Rectal smooth muscle tissue (tissue), 1 donor: ENCODE measurements at regions not wholly inside any gene's neighbourhood (a gene's known extent, or its start where the extent isn't known, plus 50 kb on each side); places are given as distances from the start of the nearest gene placed in this dataset.

Experiments used
- H3K27ac ChIP-seq: one replicate; pipeline ENCODE4 v1.7.0; 2013; ENCODE audit warnings: low read depth, low read length, inconsistent platforms
- H3K27me3 ChIP-seq: one replicate; pipeline ENCODE4 v1.7.0; 2013; ENCODE audit warnings: low read length; ENCODE audit not compliant: control insufficient read depth, insufficient read depth
- H3K36me3 ChIP-seq: one replicate; pipeline ENCODE4 v1.7.0; 2013; ENCODE audit warnings: low read length; ENCODE audit not compliant: control insufficient read depth, insufficient read depth
- H3K4me1 ChIP-seq: one replicate; pipeline ENCODE4 v1.7.0; 2013; ENCODE audit warnings: low read length; ENCODE audit not compliant: control insufficient read depth, insufficient read depth
- H3K4me3 ChIP-seq: one replicate; pipeline ENCODE4 v1.7.0; 2013; ENCODE audit warnings: low read length
- H3K9ac ChIP-seq: one replicate; pipeline ENCODE4 v1.7.0; 2013; ENCODE audit warnings: low read length

- no peaks in the 10 kb centered on the region for H3K4me1 ChIP-seq
- H3K27me3 ChIP-seq: no peaks in the 10 kb centered on the region
Observed at GRCh38 chr13:57996717-57997116, 365.2 kb downstream of the PCDH17 start.

DNA sequence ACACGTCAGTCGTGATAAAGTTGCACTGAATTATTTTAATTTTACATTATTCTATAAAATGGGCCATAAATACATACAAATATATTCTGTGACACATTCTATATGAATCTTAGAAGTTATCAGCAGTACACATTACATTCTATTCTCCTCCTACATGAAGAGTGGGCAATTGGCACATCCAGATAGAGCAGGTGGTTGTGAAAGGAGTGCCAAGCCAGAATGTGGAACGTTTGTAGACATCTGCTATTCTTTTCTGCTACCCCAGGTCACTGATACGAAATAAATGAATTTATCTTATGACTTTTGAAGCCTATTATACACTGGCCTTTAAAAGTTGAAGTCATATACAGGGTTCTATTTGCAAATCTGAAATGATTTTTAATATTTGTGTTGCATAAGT is 373.2 kb downstream of the PCDH17 start:
- H3K36me3 ChIP-seq: no peaks in the 10 kb centered on the region
- H3K27me3 ChIP-seq: no peaks in the 10 kb centered on the region
- H3K4me3 ChIP-seq: no peak overlapping the region
- H3K27ac ChIP-seq: no peak overlapping the region
- H3K9ac ChIP-seq: no peak overlapping the region
- H3K4me1 ChIP-seq: no peaks in the 10 kb centered on the region

More at GRCh38 chr13:57996717-57997116, 365.2 kb downstream of the PCDH17 start:
- H3K4me3 ChIP-seq: no peak overlapping the region
- H3K9ac ChIP-seq: no peak overlapping the region
- no peaks in the 10 kb centered on the region for H3K36me3 ChIP-seq
- H3K27ac ChIP-seq: no peak overlapping the region

GRCh38 chr13:58018020-58018419 is 386.5 kb downstream of the PCDH17 start:
- no peaks in the 10 kb centered on the region for H3K36me3 ChIP-seq
- no peak overlapping the region for H3K9ac ChIP-seq
- H3K27ac ChIP-seq: no peak overlapping the region
- no peaks in the 10 kb centered on the region for H3K4me1 ChIP-seq
- H3K4me3 ChIP-seq: no peak overlapping the region
- H3K27me3 ChIP-seq: no peaks in the 10 kb centered on the region

- no peaks in the 10 kb centered on the region for H3K27me3 ChIP-seq
- no peaks in the 10 kb centered on the region for H3K36me3 ChIP-seq
- no peaks in the 10 kb centered on the region for H3K4me1 ChIP-seq
Observed at GRCh38 chr13:58018865-58019264, 387.3 kb downstream of the PCDH17 start.

DNA sequence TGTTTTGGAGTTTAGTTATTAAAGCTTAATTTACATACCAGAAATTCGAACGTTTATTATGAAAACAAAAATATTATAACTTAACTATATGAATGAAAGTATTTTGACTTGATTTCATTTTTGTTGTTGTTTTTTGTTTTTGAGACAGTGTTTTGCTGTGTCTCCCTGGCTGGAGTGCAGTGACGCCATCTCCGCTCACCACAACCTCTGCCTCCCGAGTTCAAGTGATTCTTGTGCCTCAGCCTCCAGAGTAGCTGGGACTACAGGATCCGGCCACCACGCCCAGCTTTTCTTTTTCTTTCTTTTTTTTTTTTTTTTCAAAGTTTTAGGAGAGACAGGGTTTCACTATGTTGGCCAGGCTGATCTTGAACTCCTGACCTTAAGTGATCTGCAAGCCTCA is 392.6 kb downstream of the PCDH17 start:
- Histone ChIP-seq H3K4me1 (no peaks in the 10 kb centered on the region), H3K4me3 (no peak overlapping the region), H3K9ac (no peak overlapping the region), H3K27me3 (no peaks in the 10 kb centered on the region), H3K36me3 (no peaks in the 10 kb centered on the region), H3K27ac (no peak overlapping the region)

More at GRCh38 chr13:58018865-58019264, 387.3 kb downstream of the PCDH17 start:
- no peak overlapping the region for H3K27ac ChIP-seq
- no peak overlapping the region for H3K9ac ChIP-seq
- H3K4me3 ChIP-seq: no peak overlapping the region

DNA sequence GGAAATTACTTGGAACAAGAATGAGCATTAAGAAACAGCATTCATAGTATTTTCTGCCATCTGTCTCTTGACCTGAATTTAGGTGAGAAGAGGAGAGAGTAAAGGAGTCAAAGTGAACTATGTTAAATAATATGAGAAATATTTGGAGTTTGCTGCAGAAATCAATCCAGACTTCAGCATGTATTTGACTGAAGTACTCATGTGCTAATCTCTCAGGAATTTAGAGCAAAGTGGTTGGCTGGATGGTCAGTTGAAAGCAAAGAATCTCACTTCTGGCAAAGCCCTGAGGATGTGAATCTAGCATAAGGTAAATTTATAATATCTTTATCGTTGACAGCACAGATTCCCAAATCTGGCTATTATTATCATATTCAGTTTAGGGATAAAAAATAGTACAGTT is 394.3 kb downstream of the PCDH17 start:
- Histone ChIP-seq H3K27ac (no peak overlapping the region), H3K27me3 (no peaks in the 10 kb centered on the region), H3K4me1 (no peaks in the 10 kb centered on the region), H3K9ac (no peak overlapping the region), H3K4me3 (no peak overlapping the region), H3K36me3 (no peaks in the 10 kb centered on the region)

DNA sequence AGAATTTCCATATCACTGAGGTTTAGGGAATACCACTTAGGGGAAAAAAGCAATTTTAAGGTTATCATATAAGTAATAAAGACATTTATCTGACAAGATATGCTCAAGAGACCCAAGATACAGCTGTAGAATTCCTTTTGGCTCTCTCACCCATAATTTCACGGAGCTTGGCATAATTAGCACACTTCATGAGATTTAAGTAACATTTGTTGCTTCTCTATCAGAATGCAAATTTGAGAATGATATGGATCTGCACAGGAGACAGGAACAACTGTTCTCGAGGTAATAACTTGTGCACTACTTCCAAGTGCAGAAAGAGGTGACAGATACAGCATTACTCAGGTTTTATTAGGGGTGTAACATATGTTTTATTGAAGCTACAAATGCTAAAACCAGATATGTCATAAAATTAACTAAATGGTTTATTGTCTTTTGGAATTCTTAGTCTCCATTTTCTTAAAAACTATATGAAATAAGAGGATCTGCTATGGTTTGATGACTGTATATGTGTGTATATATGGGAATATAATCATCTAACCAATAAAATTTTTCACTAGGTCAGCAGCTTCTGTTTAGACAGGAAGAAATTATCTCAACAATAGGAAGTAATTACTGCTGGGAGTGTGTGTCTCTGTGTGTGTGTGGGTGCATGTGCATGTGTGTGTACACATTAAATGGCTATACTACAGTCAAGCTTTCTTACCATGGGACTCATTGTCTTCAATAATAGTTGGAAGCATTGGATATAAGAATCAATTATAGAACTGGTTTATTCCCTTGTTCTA is 401.3 kb downstream of the PCDH17 start:
- no peak overlapping the region for H3K9ac ChIP-seq
- H3K36me3 ChIP-seq: no peaks in the 10 kb centered on the region
- no peak overlapping the region for H3K4me3 ChIP-seq
- H3K4me1 ChIP-seq: no peaks in the 10 kb centered on the region
- H3K27me3 ChIP-seq: no peaks in the 10 kb centered on the region
- H3K27ac ChIP-seq: no peak overlapping the region

DNA sequence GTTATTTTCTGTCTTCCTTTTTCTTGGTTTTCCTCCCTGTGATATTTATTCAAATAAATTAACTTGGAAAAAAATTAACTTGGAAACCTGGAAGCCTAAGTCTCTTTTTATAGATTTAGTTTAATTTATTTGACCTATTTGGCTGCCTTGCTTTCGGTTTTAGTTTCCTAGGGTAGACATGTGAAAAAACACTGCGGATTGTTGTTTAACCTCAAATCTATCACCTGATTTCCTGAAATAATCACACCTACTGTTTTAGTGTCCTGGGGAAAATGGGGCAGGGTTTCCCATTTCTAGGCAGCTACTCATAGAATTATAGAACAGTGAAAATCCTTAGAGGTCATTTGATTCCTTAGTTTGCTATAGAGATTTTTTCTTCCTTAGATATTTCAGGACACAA is 412.4 kb downstream of the PCDH17 start:
- no peak overlapping the region for H3K4me3 ChIP-seq
- H3K27me3 ChIP-seq: no peaks in the 10 kb centered on the region
- H3K4me1 ChIP-seq: no peaks in the 10 kb centered on the region
- H3K36me3 ChIP-seq: no peaks in the 10 kb centered on the region
- H3K27ac ChIP-seq: no peak overlapping the region
- no peak overlapping the region for H3K9ac ChIP-seq

DNA sequence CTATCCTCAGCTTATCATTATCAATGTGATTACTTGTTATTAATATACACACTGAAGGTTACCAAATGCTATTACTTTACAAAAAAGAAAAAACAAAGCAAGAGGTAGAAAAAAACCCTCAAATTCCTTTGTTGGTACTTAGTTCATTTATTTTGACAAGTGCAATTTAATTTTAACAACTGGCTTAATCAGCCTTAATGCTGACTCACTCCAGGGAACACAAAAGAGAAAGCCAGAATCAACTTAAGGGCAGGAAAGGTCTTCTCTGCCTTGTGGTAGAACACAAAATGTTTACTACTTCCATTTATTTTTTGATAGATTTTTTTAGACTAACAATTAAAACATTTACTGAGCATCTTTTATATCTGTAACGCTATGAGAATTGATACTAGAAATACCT is 417.1 kb downstream of the PCDH17 start:
- Histone ChIP-seq H3K4me1 (no peaks in the 10 kb centered on the region), H3K27ac (no peak overlapping the region), H3K27me3 (no peaks in the 10 kb centered on the region), H3K36me3 (no peaks in the 10 kb centered on the region), H3K9ac (no peak overlapping the region), H3K4me3 (no peak overlapping the region)

- Histone ChIP-seq H3K4me1 (no peaks in the 10 kb centered on the region), H3K27me3 (no peaks in the 10 kb centered on the region), H3K9ac (no peak overlapping the region), H3K4me3 (no peak overlapping the region), H3K27ac (no peak overlapping the region), H3K36me3 (no peaks in the 10 kb centered on the region)
Observed at GRCh38 chr13:58051396-58051795, 419.9 kb downstream of the PCDH17 start.

GRCh38 chr13:58051807-58052375 is 420.3 kb downstream of the PCDH17 start:
- Histone ChIP-seq H3K4me3 (no peak overlapping the region), H3K27ac (no peak overlapping the region), H3K9ac (no peak overlapping the region), H3K36me3 (no peaks in the 10 kb centered on the region), H3K27me3 (no peaks in the 10 kb centered on the region), H3K4me1 (no peaks in the 10 kb centered on the region)

- Histone ChIP-seq H3K9ac (no peak overlapping the region), H3K27ac (no peak overlapping the region), H3K4me1 (no peaks in the 10 kb centered on the region)
Observed at GRCh38 chr13:58056426-58056825, 424.9 kb downstream of the PCDH17 start.

DNA sequence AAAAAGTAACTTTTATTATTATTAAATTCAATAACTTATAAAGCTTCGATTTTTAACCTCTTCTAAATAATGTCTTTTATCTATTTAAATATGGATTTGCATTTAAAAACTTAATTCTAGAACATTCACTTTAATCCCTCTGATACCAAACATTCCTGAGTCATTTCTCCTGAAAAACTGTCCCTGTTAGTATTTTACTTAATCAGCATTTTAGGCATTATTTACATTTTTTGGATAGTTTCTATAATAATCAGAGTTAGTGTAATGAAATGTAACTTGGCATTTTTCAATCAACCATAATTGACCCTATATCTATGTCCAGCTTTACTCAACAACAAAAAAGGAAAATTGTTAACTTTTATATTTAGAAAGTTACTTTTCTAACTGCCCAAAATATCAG is 428.1 kb downstream of the PCDH17 start:
- H3K4me1 ChIP-seq: no peaks in the 10 kb centered on the region
- no peaks in the 10 kb centered on the region for H3K36me3 ChIP-seq
- no peak overlapping the region for H3K4me3 ChIP-seq
- H3K9ac ChIP-seq: no peak overlapping the region
- H3K27me3 ChIP-seq: no peaks in the 10 kb centered on the region
- no peak overlapping the region for H3K27ac ChIP-seq

More at GRCh38 chr13:58056426-58056825, 424.9 kb downstream of the PCDH17 start:
- Histone ChIP-seq H3K4me3 (no peak overlapping the region), H3K36me3 (no peaks in the 10 kb centered on the region), H3K27me3 (no peaks in the 10 kb centered on the region)
